ENCODE measurements at regions not wholly inside any gene's neighbourhood (a gene's known extent, or its start where the extent isn't known, plus 50 kb on each side); places are given as distances from the start of the nearest gene placed in this dataset.
"Not testable (repeated sequence)": the region's sequence is repeated elsewhere in the genome, so short reads cannot be mapped to it uniquely, and the experiment has no call there.

DNA sequence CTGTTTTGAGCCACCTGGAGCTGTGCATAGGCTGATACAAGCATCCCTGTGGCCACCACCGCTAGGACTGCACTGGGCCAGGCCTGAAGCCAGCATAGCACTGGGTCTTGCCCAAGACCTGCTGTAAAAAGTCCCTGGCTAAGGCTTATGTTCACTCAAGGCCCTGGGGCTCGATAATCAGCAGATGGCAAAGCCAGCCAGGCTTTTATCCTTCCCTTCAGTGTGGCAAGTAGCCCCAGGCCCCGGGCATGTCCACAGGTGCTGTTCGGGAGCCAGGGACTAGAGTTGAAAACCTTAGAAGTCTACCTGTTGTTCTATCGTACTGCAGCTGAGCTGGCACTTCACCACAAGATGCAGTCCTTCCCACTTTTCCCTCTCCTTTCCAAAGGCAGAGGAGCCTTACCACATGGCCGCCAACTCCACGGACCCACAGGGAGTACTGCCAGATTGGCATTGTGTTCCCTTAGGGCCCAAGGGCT lies 226.4 kb upstream of the ZNF217 start:
- TF ChIP-seq, protein P1, sequence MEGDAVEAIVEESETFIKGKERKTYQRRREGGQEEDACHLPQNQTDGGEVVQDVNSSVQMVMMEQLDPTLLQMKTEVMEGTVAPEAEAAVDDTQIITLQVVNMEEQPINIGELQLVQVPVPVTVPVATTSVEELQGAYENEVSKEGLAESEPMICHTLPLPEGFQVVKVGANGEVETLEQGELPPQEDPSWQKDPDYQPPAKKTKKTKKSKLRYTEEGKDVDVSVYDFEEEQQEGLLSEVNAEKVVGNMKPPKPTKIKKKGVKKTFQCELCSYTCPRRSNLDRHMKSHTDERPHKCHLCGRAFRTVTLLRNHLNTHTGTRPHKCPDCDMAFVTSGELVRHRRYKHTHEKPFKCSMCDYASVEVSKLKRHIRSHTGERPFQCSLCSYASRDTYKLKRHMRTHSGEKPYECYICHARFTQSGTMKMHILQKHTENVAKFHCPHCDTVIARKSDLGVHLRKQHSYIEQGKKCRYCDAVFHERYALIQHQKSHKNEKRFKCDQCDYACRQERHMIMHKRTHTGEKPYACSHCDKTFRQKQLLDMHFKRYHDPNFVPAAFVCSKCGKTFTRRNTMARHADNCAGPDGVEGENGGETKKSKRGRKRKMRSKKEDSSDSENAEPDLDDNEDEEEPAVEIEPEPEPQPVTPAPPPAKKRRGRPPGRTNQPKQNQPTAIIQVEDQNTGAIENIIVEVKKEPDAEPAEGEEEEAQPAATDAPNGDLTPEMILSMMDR (IDR thresholded peaks at IDR 0.05): no peak
- no peaks in the 10 kb centered on the region for H3K36me3 ChIP-seq (ENCODE audit: control insufficient read depth, insufficient read depth, low read length)
- H3K9ac ChIP-seq: no peak overlapping the region
- H3K27me3 ChIP-seq (ENCODE audit: control insufficient read depth, insufficient read depth, low read length): no peaks in the 10 kb centered on the region
- H3K4me3 ChIP-seq (ENCODE audit: low read depth, low read length): no peak overlapping the region
- no peak overlapping the region for H2AFZ ChIP-seq
- no peaks in the 10 kb centered on the region for H3K79me2 ChIP-seq
- H3K9me3 ChIP-seq (ENCODE audit: control insufficient read depth, low read length): no peaks in the 10 kb centered on the region
- no peak overlapping the region for H3K27ac ChIP-seq
- no peak overlapping the region for H3K4me2 ChIP-seq (ENCODE audit: low read length)
- no peaks in the 10 kb centered on the region for H3K4me1 ChIP-seq

DNA sequence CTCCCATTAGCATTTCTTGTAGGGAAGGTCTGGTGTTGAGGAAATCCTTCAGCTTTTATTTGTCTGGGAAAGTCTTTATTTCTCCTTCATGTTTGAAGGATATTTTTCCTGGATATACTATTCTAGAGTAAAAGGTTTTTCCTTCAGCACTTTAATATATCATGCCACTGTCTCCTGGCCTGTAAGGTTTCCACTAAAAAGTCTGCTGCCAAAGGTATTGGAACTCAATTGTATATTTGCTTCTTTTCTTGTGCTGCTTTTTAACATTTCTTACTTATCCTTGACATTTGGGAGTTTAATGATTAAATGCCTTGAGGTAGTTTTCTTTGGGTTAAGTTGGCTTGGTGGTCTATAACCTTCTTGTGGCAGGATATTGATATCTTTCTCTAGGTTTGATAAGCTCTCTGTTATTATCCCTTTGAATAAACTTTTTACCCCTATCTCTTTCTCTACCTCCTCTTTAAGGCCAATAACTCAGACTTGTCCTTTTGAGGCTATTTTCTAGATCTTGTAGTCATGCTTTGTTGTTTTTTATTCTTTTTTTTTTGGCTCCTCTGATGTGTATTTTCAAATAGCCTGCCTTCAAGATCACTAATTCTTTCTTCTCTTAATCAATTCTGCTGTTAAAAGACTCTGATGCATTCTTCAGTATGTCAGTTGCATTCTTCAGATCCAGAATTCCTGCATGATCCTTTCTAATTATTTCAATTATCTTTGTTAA lies 225.0 kb upstream of the ZNF217 start:
- no peak overlapping the region for H3K4me3 ChIP-seq (ENCODE audit: low read depth, low read length)
- TF ChIP-seq, protein P1 (IDR thresholded peaks at IDR 0.05): no peak
- no peaks in the 10 kb centered on the region for H3K9me3 ChIP-seq (ENCODE audit: control insufficient read depth, low read length)
- no peaks in the 10 kb centered on the region for H3K79me2 ChIP-seq
- H3K27ac ChIP-seq: no peak overlapping the region
- no peaks in the 10 kb centered on the region for H3K36me3 ChIP-seq (ENCODE audit: control insufficient read depth, insufficient read depth, low read length)
- H3K4me2 ChIP-seq (ENCODE audit: low read length): no peak overlapping the region
- H3K27me3 ChIP-seq (ENCODE audit: control insufficient read depth, insufficient read depth, low read length): no peaks in the 10 kb centered on the region
- H3K9ac ChIP-seq: no peak overlapping the region
- H2AFZ ChIP-seq: no peak overlapping the region
- no peaks in the 10 kb centered on the region for H3K4me1 ChIP-seq

DNA sequence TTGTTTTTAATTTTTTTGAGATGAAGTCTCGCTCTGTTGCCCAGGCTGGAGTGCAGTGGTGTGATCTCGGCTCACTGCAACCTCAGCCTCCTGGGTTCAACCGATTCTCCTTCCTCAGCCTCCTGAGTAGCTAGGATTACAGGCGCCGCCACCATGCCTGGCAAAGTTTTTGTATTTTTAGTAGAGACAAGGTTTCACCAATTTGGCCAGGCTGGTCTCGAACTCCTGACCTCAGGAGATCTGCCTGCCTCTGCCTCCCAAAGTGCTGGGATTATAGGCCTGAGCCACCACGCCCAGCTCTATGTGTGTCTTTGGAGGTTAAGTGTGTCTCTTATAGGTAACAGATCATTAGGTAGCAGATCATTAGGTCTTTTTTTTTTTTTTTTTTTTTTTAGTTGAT lies 223.9 kb upstream of the ZNF217 start:
- not testable (repeated sequence) for H2AFZ ChIP-seq; H3K36me3 ChIP-seq (ENCODE audit: control insufficient read depth, insufficient read depth, low read length); H3K4me3 ChIP-seq (ENCODE audit: low read depth, low read length); H3K9ac ChIP-seq; H3K27me3 ChIP-seq (ENCODE audit: control insufficient read depth, insufficient read depth, low read length); H3K9me3 ChIP-seq (ENCODE audit: control insufficient read depth, low read length); H3K27ac ChIP-seq; H3K4me1 ChIP-seq; H3K79me2 ChIP-seq; H3K4me2 ChIP-seq (ENCODE audit: low read length)

DNA sequence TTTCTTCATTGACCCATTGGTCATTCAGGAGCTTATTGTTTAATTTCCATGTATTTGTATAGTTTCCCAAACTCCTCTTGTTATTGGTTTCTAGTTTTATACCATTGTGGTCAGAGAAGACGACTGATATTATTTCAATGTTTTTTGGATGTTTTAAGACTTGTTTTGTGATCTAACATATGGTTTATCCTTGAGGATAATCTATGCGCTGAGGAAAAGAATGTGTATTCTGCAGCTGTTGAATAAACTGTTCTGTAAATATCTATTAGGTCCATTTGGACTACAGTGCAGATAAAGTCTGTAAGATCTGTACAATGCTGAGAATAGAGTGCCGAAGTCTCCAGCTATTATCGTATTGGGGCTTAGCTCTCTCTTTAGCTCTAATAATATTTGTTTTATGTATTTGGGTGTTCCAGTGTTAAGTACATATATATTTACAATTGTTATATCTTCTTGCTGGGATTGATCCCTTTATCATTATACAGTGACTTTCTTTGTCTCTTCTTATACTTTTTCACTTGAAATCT lies 223.3 kb upstream of the ZNF217 start:
- Histone ChIP-seq H3K4me2 (ENCODE audit: low read length) (no peak overlapping the region), H3K9ac (no peak overlapping the region), H3K4me1 (no peaks in the 10 kb centered on the region), H3K9me3 (ENCODE audit: control insufficient read depth, low read length) (no peaks in the 10 kb centered on the region), H3K36me3 (ENCODE audit: control insufficient read depth, insufficient read depth, low read length) (no peaks in the 10 kb centered on the region), H3K79me2 (no peaks in the 10 kb centered on the region), H2AFZ (no peak overlapping the region), H3K27me3 (ENCODE audit: control insufficient read depth, insufficient read depth, low read length) (no peaks in the 10 kb centered on the region), H3K27ac (no peak overlapping the region), H3K4me3 (ENCODE audit: low read depth, low read length) (no peak overlapping the region)
- TF ChIP-seq, protein P1 (IDR thresholded peaks at IDR 0.05): no peak

DNA sequence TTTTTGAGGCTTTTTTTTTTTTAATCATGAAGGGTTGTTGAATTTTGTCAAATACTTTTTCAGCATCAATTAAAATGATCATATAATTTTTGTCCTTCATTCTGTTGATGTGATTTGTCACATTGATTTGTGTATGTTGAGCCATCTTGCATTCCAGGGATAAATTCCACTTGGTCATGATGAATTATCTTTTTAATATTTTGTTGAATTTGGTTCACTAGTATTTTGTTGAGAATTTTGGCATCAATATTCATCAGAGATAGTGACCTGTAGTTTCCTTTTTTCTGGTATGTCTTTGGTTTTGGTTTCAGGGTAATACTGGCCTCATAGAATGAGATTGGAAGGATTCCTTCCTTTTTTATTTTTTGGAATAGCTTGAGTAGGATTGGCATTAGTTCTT lies 221.9 kb upstream of the ZNF217 start:
- no peaks in the 10 kb centered on the region for H3K36me3 ChIP-seq (ENCODE audit: control insufficient read depth, insufficient read depth, low read length)
- no peaks in the 10 kb centered on the region for H3K4me1 ChIP-seq
- TF ChIP-seq, protein P1 (IDR thresholded peaks at IDR 0.05): no peak
- no peak overlapping the region for H3K27ac ChIP-seq
- no peaks in the 10 kb centered on the region for H3K27me3 ChIP-seq (ENCODE audit: control insufficient read depth, insufficient read depth, low read length)
- H2AFZ ChIP-seq: no peak overlapping the region
- H3K4me2 ChIP-seq (ENCODE audit: low read length): no peak overlapping the region
- no peak overlapping the region for H3K4me3 ChIP-seq (ENCODE audit: low read depth, low read length)
- no peaks in the 10 kb centered on the region for H3K9me3 ChIP-seq (ENCODE audit: control insufficient read depth, low read length)
- no peaks in the 10 kb centered on the region for H3K79me2 ChIP-seq
- no peak overlapping the region for H3K9ac ChIP-seq

All from parathyroid adenoma (tissue), 2 donors.